ENCODE measurements at regions not wholly inside any gene's neighbourhood (a gene's known extent, or its start where the extent isn't known, plus 50 kb on each side); places are given as distances from the start of the nearest gene placed in this dataset.
"Not testable (repeated sequence)": the region's sequence is repeated elsewhere in the genome, so short reads cannot be mapped to it uniquely, and the experiment has no call there.

DNA sequence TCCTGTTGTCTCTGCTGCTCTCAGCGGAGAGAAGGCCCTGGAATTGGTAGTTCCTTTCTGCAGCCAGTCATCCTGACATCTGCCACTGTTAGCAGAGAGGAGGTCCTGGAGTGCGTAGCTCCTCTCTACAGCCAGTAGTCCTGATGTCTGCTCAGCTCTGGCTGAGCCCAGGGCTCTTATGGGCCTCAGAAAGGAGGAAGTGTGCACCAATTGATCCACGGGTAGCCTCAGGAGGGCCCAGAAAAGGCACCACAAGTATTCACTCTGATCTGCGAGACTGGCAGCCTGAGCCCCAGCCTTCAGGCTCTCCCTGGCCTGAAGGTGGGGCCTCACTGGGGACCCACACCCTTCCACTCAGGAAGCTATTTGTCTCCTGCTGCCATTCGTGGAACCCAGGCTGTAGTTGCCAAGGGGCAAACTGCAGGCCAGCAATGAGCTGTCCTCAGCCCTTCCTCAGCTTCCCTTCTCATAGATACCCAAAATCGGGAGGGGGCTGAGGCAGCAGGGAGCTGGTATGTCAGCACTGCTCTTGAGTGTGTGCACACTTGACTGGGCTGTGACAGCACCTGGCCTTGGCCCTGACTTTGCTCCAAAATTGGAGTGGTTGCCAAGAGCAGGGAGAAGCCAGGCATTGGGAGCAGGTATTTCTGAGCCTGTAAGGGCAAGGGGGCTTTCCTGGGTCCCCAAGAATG, 1049.5 kb upstream of the ACO1 start:
- DNase-seq (ENCODE audit: low spot score), result no peak

DNA sequence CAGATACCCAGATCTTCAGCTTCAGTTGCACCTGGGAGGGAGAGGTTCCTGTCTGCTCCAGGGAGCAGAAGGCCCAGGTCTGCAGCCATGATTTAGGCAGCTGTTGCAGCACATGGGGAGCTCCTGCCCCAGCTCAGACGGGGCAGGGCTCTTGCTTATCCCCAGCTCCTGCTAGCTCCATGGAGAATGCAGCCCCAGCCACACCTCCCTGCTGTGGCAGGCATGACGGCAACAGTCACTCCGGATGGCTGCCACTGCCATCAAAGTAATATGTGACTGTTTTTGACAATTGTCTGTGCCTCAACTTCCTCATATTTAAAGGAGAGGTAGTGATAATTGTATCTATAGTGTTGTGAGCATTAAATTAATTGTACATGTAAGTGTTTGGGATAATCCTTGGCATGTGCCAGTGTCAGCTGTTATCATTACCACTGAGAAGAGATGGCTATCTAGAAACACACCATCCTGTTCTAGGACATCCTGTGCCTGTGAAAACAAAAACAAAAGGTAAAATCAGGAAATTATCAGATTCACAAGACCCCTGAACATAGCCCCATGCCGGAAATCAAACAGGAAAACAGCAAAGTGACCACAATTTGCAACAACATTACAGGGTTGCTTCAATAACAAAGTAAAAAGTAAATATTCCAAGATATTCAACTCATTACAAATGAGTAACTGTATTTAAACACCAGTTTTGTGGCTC, 1048.8 kb upstream of the ACO1 start:
- no peak for DNase-seq (ENCODE audit: low spot score)

DNA sequence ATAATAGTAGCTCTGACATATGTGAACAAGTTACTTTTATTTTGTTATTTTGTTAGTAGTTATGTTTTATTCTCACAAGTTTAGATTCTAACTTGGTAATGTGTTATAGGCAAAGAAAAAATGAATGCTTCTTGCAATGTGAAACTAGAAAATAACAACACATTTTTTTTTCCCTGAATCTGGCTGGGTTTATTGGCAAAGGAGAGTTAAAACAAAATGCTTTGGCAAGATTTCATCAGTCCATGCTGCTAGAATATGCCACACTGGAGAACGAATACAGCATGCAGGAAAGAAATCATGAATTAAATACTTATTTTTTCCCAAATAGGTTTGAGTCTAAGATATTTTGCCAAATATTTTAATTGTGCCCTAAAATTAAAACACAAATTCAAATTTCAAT, 1048.1 kb upstream of the ACO1 start:
- DNase-seq (ENCODE audit: low spot score), result no peak

DNA sequence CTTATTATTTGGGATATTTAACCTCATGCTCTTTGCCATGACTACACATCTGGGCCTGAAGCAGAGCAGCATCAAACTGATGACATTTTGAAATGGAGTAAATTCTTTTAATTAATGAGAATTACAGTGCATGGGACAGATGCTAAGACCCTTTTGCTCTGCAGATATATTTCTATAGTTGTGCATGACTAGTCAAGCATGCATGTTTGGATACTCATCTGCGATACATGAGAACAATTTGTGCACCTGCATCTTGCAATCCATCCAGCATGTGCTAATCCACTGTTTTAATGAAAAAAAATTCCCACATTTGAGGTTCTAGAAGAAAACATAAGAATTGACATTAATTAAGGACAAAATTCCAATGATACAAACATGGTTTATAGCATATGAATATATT, 1047.6 kb upstream of the ACO1 start:
- no peak for DNase-seq (ENCODE audit: low spot score)

DNA sequence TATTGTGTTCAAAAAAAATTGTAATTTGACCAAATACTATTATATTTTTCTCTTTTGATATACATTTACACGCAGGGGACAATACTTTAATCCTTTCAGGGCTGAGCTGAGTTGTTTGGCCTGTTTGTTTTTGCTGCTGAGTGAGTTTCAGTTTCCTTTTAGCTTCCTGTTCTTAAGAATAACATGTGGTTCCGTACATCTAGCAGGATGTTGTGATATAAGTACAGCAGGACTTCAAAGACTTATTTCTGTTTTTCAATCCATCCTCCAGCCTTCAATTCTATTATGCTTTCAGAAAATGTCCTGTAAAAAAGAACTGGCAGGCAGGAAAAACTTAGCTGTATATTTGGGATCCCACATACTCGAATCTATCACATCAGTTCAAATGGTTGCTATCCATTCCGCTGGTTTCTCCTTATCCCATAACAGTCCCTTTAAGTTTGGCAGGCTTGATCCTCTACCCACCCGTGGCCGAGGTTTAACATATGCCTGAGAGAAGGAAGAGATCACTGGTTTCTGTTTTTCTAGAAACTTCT, 1037.3 kb upstream of the ACO1 start:
- DNase-seq (ENCODE audit: low spot score), result peak; percentile 41

DNA sequence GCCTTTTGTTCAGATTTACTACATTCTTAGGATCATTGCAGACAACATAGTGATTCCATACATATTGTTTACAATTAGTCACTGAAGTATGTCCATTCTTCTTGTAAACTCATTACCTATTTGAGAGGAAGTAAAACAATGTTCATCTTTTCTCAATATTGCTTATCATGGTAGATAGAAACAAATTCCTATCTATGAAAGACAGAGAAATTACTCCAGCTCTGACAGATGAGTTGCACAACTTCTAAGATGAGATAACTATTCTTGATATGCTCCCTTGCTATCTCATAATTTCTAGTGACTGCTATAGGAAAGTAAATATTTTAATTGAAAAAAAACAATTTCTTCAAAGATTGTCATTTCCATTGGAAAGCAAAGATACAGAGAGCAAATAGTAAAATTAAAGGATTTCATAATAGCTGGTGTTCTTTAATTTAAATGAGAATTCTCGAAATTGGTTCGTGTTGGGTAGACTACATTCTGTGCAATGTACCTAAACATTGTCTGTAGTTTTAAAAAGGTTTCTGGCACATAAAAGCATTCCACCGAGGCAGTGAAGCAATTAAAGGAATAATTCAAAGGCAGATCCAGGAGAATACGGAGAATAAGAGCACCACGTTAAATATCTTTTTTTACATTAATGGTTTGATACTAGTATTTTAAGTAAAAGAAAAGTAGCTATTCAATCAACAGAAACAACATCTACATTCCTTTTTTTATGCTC, 1029.1 kb upstream of the ACO1 start:
- DNase-seq (ENCODE audit: low spot score), result no peak

DNA sequence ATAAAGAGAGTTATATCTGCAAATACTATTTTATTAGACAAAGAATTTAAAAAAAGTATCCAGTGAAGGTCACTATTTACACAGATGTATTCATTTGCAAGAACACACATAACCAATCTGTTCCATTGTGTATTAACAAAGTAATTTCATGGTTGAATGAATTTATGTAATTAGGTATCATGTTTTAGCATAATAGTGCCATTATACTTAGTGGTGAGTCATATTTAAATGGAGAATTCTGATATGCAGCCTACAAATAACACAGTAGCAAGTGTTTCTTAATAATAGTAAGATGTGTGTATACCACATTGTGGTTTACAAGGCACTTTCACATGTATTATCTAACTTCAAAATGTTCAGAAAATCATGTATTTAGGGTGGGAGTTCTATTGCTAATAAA, 1028.5 kb upstream of the ACO1 start:
- no peak for DNase-seq (ENCODE audit: low spot score)

DNA sequence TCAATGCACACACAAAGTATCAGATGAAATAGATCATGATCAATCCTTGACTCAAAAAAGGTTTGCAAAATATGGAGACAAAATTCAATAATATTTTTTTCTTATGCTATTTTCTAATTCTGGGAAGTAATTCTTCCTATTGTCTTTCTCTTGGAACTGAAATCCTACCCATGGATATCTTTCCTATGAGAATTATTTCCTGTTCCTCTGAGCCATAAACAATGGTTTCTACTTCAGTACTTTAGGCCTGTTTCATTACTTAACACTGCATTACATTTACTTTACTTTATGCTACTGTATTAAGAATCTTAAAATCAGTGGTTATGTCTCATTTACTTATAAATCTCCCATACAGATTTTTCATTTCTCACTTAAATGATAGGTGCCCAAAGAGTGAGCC, 1025.4 kb upstream of the ACO1 start:
- no peak for DNase-seq (ENCODE audit: low spot score)

DNA sequence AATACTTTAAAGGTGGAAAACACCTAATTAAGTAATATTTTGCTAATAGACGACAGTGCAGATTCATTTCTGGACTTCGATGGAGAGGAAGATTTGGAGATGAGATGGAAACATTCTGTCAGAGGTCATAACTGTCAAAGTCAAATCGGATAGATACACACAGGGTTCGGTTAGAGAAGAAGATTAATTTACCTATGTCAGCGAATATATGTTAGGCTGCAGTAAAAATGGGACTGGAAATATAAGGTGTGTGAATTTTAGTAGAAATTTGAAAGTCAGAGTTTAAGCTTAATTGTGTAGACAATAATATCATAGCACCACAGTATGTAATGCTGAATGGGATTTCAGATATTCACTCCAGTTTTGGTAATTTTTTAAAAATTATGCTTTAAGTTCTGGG, 1020.3 kb upstream of the ACO1 start:
- DNase-seq (ENCODE audit: low spot score), result no peak

DNA sequence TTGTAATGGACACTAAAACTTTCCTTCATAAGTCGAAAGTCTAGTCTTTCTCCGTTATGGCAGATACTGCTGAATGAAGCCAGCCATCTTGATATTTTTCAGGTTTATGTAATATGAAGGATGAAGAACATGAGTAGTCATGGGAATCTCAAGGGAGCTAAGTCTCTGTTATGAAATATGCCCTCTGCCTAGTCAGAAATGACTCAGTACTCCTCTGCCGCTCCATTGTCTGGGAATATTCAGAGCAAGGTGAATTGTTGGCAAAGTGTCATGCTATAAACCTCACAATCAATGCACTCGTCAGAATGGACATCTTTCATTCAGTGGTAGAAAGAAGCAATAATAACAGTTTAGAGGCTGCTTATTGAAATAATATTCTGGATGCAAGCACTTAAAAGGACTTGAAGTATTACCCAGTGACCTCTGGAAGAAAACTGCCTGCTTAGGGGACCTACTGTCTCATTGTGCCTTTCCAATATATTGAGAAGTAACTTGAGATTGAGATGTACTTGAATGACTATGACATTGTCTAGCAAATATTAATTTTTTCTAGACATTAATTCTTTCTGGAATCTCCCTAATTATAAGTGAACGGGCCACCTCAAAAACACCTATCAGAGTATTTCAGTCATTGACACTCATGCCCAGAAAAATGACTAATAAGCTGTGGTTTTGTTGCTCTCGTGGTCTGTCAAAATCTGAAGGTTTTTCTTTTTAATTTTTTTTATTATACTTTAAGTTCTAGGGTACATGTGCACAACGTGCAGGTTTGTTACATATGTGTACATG, 1011.5 kb upstream of the ACO1 start:
- DNase-seq (ENCODE audit: low spot score), result no peak

DNA sequence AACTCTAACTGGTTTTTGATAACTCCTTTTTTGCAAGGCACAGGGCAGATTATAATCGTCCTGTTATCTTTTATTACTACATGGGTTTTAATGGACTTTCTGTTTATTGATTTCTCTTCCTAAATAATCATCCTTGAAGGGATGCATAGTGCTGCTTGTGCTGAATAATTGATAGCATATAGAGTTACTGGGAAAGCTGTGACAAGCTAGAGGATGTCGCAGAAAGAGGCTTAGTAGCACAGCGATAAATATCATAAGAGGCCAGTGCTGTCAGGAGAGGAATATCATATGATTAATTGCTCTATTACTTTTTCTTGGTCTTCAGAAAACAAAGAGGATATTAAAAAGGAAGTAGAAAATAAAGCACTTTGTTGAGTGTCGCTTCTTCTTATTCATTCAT, 1007.1 kb upstream of the ACO1 start:
- DNase-seq (ENCODE audit: low spot score), result no peak

DNA sequence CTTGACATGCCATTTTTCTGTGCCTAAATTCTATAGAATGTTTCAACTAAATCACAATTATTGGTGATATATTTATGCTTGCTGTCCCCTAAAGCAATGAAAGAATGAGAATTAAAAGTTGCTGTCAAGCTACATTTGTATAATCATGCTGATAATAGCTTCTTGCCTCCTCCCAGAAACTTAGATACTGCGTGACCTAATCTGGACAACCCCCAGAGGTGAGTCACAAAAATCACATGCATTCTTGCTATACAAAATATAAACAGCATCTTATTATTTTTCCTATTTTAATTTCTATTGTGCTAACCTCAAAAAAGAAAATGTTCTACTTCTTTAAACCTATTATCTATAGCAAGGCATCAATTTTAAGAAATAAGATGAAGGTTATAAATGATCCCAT, 995.8 kb upstream of the ACO1 start:
- DNase-seq (ENCODE audit: low spot score), result no peak

DNA sequence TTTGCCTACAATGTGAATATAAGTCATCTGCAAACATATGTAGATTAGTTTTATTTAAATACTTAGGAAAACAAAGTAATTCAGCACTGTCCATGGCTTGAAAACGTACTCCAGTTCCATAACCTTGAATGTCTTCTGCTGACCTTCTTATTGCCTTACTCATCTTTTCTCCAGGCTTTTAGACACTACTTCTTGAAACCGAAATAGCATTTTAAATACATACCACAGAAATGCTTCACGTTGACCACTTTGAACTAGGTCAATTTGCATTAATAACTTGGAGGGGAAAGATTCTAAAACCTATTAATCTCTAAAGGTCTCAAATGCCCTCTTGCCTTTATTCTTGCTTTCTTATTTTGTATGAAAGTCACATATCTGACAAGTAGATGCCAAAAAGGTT, 995.4 kb upstream of the ACO1 start:
- DNase-seq (ENCODE audit: low spot score), result no peak

DNA sequence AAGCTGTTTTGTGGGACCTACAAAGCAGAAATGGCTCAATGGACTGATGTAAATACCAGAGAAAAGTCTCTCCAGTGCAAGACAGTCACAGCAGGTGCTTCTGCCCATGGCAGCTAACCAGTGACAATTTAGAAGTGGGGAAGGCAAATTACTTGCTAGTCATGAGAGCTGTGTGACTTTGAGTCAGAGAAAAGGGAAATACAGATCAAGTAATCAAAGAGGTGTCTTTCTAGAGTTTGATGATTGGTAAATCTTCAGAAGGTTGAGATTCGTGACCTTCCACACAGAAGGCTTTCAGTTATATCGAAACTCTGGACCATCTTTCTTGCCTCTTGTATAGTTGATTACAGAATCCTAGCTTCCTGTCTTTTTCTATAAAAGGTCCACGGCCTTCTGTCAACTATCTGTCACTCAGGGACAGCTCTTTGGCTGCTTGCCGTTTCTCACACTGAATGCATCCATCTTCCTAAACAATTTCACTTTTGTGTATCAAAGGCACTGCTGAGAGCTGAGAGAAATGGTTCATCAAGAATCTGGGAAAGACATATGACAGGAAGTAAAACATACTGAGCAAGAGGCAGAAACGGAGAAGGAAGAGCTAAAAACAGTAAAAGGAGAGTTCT, 993.9 kb upstream of the ACO1 start:
- peak; percentile 16 for DNase-seq (ENCODE audit: low spot score)

DNA sequence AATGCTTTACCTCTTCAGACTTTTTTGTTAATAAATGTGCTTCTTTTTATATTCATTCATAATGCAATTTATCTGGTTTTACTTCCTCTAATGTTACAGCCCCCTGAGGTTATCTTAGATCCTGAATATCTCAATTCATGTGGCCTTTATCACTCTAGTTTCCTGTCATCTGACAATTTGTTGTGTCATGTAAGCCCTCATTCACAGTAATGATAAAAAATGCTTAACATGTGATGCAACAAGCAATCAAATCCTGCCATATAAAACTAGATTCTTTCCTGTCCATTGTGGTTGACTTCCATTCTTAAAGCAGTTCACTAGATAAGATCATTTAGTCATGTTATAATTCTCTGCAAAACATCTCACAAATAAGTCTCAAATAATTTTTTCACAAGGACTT, 991.2 kb upstream of the ACO1 start:
- no peak for DNase-seq (ENCODE audit: low spot score)

DNA sequence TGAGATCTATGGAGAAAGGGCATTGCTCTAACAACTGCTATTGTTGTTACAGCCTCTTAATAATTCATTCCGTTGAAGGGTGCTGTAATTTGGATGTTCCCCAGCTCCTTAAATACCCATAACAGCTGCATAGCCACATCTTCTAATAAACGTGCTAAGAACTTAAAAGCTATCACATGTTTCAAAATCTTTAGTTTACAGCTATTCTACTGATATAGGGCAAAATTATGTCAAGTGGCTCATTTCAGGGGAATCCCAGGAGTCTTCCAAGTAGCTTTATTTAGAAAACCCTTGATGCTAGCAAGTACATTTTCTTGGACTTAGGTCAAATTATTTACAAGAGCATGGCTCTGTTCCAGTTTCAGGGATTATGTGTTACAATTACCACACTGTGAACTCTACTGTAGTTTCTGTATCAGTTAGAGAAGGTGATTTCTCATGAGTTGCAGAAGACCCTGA, 990.4 kb upstream of the ACO1 start:
- no peak for DNase-seq (ENCODE audit: low spot score)

DNA sequence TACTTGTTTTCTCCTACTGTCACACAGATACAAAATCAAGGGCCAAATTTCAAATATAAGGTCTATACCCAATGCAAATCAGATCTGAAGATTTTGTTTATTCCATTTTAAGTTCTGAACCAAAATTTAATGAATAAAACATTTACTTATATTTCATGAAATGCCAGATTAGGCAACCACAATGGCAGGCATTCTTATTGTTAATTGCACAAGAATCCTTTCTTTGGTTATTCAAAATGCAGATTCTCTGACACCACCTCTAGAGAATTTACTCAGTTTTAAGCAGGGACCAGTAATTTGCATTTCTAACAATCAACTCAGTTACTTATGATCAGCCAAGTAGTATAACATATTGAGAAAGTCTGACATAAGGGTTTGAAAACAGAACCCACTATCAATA, 972.4 kb upstream of the ACO1 start:
- no peak for DNase-seq (ENCODE audit: low spot score)

DNA sequence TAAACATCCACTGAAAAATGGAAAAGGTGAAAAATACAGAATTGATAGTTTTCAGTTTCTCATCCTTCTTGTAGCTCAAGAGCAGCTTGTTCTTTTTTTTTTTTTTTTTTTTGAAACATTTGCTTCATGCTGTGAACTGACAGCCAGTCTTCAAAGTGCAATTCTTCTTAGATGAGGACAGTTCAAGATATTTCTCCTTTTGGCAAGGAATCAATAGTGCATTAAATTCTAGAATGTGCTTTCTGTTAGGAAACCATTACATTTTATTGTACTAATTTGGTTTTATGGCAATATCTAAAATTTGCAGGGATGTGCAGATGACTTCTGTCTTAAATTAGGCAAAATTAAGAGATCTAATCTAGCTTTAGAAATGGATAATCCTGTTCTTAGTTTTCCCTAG, 969.3 kb upstream of the ACO1 start:
- no peak for DNase-seq (ENCODE audit: low spot score)

DNA sequence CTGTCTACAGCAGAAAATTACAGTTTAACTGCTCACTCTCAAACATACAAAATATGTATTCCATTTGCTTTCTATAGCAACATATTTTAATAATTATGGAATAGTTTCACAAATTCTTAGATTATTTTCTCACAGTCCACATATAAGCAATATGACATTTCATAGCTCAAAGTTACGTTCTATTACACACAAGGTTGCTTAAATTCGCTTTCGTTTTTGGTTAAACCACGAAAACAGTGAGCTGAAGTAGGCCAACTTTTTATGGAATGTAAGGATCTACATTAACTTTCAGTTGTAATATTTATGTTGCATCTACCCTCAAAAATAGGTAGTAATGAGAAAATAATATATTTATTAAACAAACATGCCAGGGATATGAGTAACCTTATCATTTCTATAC, 966.0 kb upstream of the ACO1 start:
- no peak for DNase-seq (ENCODE audit: low spot score)

DNA sequence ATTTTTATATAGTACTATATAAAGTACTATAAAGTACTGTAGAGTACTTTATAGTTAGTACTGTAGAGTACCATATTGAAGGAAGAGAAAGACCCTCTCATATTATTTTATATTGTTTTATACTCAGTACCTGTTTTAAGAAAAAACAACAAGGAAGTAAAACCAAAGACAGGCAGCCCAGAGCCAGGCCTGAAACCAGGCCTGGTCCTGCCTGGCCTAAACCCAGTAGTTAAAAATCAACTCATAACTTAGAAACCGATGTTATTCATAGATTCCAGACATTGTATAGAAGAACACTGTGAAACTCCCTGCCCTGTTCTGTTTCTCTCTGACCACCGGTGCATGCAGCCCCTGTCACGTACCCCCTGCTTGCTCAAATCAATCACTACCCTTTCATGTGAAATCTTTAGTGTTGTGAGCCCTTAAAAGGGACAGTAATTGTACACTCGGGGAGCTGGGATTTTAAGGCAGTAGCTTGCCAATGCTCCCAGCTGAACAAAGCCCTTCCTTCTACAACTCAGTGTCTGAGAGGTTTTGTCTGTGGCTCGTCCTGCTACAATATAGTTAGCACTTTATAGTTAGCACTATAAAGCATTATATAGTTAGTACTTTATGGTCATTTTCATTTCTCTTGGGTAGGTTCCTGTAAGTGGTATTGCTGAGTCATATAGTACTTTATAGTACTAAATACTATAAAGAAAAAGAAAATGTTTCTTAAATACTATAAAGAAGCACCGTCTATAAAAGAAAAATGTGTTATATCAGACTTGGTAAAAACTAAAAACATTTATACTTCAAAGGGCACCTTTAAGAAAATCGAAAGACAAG, 940.6 kb upstream of the ACO1 start:
- DNase-seq (ENCODE audit: low spot score), result not testable (repeated sequence)

DNA sequence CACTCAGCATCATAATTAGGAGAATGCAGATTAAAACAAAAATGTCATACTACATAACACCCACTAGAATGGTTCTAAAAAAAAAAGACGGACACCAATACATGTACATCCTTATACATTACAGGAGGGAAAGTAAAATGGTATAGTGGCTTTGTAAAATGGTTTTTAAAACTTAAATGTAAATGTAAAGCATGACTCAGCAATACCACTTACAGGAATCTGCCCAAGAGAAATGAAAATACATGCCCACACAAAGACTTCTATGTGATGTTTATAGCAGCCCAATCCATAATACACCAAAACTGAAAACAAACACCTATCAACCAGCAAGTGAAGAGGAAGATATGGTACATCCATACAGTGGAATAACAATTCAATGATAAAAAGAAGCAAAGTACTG, 939.1 kb upstream of the ACO1 start:
- DNase-seq (ENCODE audit: low spot score), result no peak
